ENCODE measurements at regions not wholly inside any gene's neighbourhood (a gene's known extent, or its start where the extent isn't known, plus 50 kb on each side); places are given as distances from the start of the nearest gene placed in this dataset.
A peak's percentile ranks its signal among the peaks of the same experiment; 100 is the strongest.

DNA sequence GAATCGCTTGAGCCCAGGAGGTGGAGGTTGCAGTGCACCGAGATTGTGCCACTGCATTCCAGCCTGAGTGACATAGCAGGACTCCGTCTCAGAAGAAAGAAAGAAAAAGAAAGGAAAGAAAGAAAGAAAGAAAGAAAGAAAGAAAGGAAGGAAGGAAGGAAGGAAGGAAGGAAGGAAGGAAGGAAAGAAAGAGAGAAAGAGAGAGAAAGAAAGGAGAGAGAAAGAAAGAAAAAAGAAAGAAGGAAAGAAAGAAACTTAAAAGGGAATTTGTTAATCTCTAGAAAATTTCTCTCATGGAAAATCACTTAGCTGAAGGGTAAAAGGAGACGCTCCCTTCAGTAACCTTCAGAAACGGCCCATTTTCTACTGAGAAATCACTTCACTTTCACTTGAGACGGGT, 279.5 kb upstream of the KLF6 start:
- H3K4me3 ChIP-seq = no peak overlapping the region
- H3K9ac ChIP-seq = no peak overlapping the region
- no peaks in the 10 kb centered on the region for H3K27me3 ChIP-seq
- no peaks in the 10 kb centered on the region for H4K20me1 ChIP-seq
- H3K9me3 ChIP-seq = no peaks in the 10 kb centered on the region
- H3K27ac ChIP-seq = no peak overlapping the region
- H3K4me1 ChIP-seq = 0 out of 2 replicates have a peak, but pooled peaks cover 5% of the 10 kb centered on the region
- TF ChIP-seq Cebpa-rat (IDR thresholded peaks at IDR 0.05) = no peak
- H3K4me2 ChIP-seq = no peak overlapping the region
- no peaks in the 10 kb centered on the region for H3K36me3 ChIP-seq

DNA sequence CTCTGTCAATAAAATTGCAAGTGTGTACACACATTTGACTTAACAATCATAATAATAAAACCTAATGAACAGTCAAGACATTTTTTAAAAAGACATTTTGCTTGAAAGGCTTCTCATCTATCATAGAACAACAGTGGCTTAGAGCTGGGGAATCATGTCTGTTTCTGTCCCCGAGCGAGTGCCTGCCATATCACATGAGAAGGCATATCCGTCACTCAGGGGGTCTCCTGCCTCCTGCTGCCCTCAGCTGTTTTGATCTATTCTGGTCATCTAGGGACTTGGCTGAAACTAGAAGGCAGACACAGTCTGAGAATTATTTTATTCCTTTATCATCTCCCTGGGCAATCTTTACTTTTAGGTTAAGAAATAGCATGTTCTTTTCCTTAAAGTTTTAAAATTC, 278.7 kb upstream of the KLF6 start:
- Histone ChIP-seq H3K36me3 (no peaks in the 10 kb centered on the region), H3K4me1 (0 out of 2 replicates have a peak, but pooled peaks cover 5% of the 10 kb centered on the region), H3K4me3 (no peak overlapping the region), H4K20me1 (no peaks in the 10 kb centered on the region), H3K27me3 (no peaks in the 10 kb centered on the region), H3K9me3 (no peaks in the 10 kb centered on the region), H3K9ac (no peak overlapping the region), H3K4me2 (no peak overlapping the region), H3K27ac (no peak overlapping the region)
- no peak for TF ChIP-seq Cebpa-rat (IDR thresholded peaks at IDR 0.05)

- Histone ChIP-seq H3K27ac (no peak overlapping the region), H3K4me1 (0 out of 2 replicates have a peak, but pooled peaks cover 5% of the 10 kb centered on the region), H3K36me3 (no peaks in the 10 kb centered on the region), H3K9me3 (no peaks in the 10 kb centered on the region), H3K4me3 (no peak overlapping the region), H3K4me2 (no peak overlapping the region), H4K20me1 (no peaks in the 10 kb centered on the region), H3K9ac (no peak overlapping the region), H3K27me3 (no peaks in the 10 kb centered on the region)
- TF ChIP-seq Cebpa-rat (IDR thresholded peaks at IDR 0.05) = no peak
Observed at GRCh38 chr10:4062751-4063150, 277.7 kb upstream of the KLF6 start.

DNA sequence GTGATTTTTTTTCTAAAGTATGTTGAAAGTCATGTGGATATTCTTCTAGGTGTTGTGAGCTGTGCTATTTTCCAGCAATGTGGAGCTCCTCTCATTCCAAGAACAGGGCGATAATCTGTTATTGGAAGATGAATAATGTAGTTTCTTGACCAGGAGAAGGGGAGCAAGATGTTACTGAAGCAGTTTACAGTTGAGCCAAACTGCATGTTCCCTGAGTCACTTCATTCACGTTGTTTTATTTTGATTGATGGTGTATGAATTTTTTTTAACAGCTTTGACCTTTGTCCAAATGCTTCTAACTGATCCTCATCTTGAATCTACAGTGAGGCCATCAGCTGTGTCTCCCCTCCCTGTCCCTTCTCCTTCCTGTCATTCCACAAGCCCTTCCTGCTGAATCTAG, 277.1 kb upstream of the KLF6 start:
- Histone ChIP-seq H3K4me2 (no peak overlapping the region), H3K4me3 (no peak overlapping the region), H3K36me3 (no peaks in the 10 kb centered on the region), H3K27ac (no peak overlapping the region), H3K27me3 (no peaks in the 10 kb centered on the region), H3K4me1 (0 out of 2 replicates have a peak, but pooled peaks cover 5% of the 10 kb centered on the region), H3K9me3 (no peaks in the 10 kb centered on the region), H4K20me1 (no peaks in the 10 kb centered on the region), H3K9ac (no peak overlapping the region)
- TF ChIP-seq Cebpa-rat (IDR thresholded peaks at IDR 0.05) = no peak

- no peaks in the 10 kb centered on the region for H3K27me3 ChIP-seq
Observed at GRCh38 chr10:4061441-4061951, 276.5 kb upstream of the KLF6 start.

GRCh38 chr10:4059471-4060138, 274.6 kb upstream of the KLF6 start:
- Histone ChIP-seq H3K27ac (no peak overlapping the region), H3K36me3 (no peaks in the 10 kb centered on the region), H3K4me2 (0 out of 2 replicates have a peak overlapping the region, but pooled peaks have one; percentile 18), H4K20me1 (no peaks in the 10 kb centered on the region), H3K4me1 (0 out of 2 replicates have a peak, but pooled peaks cover 5% of the 10 kb centered on the region), H3K9me3 (no peaks in the 10 kb centered on the region), H3K9ac (no peak overlapping the region), H3K4me3 (no peak overlapping the region), H3K27me3 (no peaks in the 10 kb centered on the region)
- TF ChIP-seq Cebpa-rat (IDR thresholded peaks at IDR 0.05) = no peak

More at GRCh38 chr10:4061441-4061951, 276.5 kb upstream of the KLF6 start:
- no peak overlapping the region for H3K4me2 ChIP-seq
- no peaks in the 10 kb centered on the region for H4K20me1 ChIP-seq
- no peaks in the 10 kb centered on the region for H3K36me3 ChIP-seq
- no peak overlapping the region for H3K4me3 ChIP-seq
- no peak overlapping the region for H3K9ac ChIP-seq
- TF ChIP-seq Cebpa-rat (IDR thresholded peaks at IDR 0.05) = no peak
- H3K27ac ChIP-seq = no peak overlapping the region
- no peaks in the 10 kb centered on the region for H3K9me3 ChIP-seq
- 0 out of 2 replicates have a peak, but pooled peaks cover 5% of the 10 kb centered on the region for H3K4me1 ChIP-seq

- H3K4me2 ChIP-seq = no peak overlapping the region
- TF ChIP-seq Cebpa-rat (IDR thresholded peaks at IDR 0.05) = no peak
- H3K27me3 ChIP-seq = no peaks in the 10 kb centered on the region
- H3K27ac ChIP-seq = no peak overlapping the region
- no peaks in the 10 kb centered on the region for H4K20me1 ChIP-seq
- no peaks in the 10 kb centered on the region for H3K36me3 ChIP-seq
- no peak overlapping the region for H3K9ac ChIP-seq
- H3K9me3 ChIP-seq = no peaks in the 10 kb centered on the region
- H3K4me3 ChIP-seq = no peak overlapping the region
- H3K4me1 ChIP-seq = 0 out of 2 replicates have a peak, but pooled peaks cover 5% of the 10 kb centered on the region
Observed at GRCh38 chr10:4058514-4059029, 273.6 kb upstream of the KLF6 start.

- Histone ChIP-seq H3K36me3 (no peaks in the 10 kb centered on the region), H3K4me2 (no peak overlapping the region), H3K9ac (no peak overlapping the region), H3K9me3 (no peaks in the 10 kb centered on the region), H3K27ac (no peak overlapping the region), H3K4me1 (0 out of 2 replicates have a peak, but pooled peaks cover 5% of the 10 kb centered on the region), H3K4me3 (no peak overlapping the region), H4K20me1 (no peaks in the 10 kb centered on the region), H3K27me3 (no peaks in the 10 kb centered on the region)
- no peak for TF ChIP-seq Cebpa-rat (IDR thresholded peaks at IDR 0.05)
Observed at GRCh38 chr10:4057725-4058513, 272.9 kb upstream of the KLF6 start.

- Histone ChIP-seq H3K9me3 (no peaks in the 10 kb centered on the region), H3K9ac (no peak overlapping the region), H3K27ac (no peak overlapping the region), H3K27me3 (no peaks in the 10 kb centered on the region), H3K36me3 (no peaks in the 10 kb centered on the region), H4K20me1 (no peaks in the 10 kb centered on the region), H3K4me2 (no peak overlapping the region), H3K4me1 (0 out of 2 replicates have a peak, but pooled peaks cover 5% of the 10 kb centered on the region), H3K4me3 (no peak overlapping the region)
- TF ChIP-seq Cebpa-rat (IDR thresholded peaks at IDR 0.05) = no peak
Observed at GRCh38 chr10:4057021-4057420, 272.0 kb upstream of the KLF6 start.
